BE2C (cell line): ENCODE measurements at regions not wholly inside any gene's neighbourhood (a gene's known extent, or its start where the extent isn't known, plus 50 kb on each side); places are given as distances from the start of the nearest gene placed in this dataset.
"Not testable (repeated sequence)": the region's sequence is repeated elsewhere in the genome, so short reads cannot be mapped to it uniquely, and the experiment has no call there.

Source experiments
- DNase-seq: peaks from one replicate; pipeline ENCODE4 v3.0.0-alpha.2; 2020
- H3K27me3 ChIP-seq: fragments of 250-450 bp; sonication (Bioruptor Pico); 2 replicates; pipeline ENCODE4 v1.5.1; 2020; ENCODE audit warnings: mild to moderate bottlenecking
- H3K36me3 ChIP-seq: fragments of 250-450 bp; sonication (Bioruptor Pico); 2 replicates; pipeline ENCODE4 v1.5.1; 2020; ENCODE audit warnings: mild to moderate bottlenecking
- H3K4me1 ChIP-seq: fragments of 250-450 bp; sonication (Bioruptor Pico); 2 replicates; pipeline ENCODE4 v1.5.1; 2020
- H3K4me3 ChIP-seq: 2 replicates; pipeline ENCODE4 v1.5.1; 2011; ENCODE audit warnings: low read depth, low read length
- H3K9me3 ChIP-seq: fragments of 250-450 bp; sonication (Bioruptor Pico); 2 replicates; pipeline ENCODE4 v1.5.1; 2020
- TF ChIP-seq, protein P1 (sequence below): IDR thresholded peaks from 2 replicates; pipeline ENCODE4 v1.5.1; 2012; ENCODE audit warnings: mild to moderate bottlenecking, low read depth, low read length

DNA sequence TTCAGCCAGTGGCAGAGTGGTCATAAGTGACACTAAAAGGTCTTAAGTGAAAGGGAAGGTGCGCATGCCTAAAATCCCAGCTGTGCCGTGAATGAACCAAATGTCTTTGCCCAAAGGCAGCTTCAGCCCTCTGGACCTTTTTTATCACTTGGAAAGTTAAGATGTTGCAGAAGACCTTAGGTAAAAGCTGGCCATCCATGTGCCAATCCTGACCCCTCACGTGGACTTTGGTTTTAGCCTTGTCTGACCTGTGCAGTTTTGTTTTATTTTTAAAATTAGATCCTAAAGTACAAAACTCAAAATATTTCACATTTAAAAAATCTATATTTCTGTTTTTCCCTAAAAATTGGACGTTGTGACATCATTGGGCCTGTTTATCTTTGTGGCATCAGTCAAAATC, 429.5 kb downstream of the STK39 start:
- no peak for DNase-seq
- Histone ChIP-seq H3K4me1 (no peaks in the 10 kb centered on the region), H3K9me3 (no peaks in the 10 kb centered on the region), H3K4me3 (no peak overlapping the region), H3K36me3 (no peaks in the 10 kb centered on the region), H3K27me3 (no peaks in the 10 kb centered on the region)
- TF ChIP-seq, protein P1, sequence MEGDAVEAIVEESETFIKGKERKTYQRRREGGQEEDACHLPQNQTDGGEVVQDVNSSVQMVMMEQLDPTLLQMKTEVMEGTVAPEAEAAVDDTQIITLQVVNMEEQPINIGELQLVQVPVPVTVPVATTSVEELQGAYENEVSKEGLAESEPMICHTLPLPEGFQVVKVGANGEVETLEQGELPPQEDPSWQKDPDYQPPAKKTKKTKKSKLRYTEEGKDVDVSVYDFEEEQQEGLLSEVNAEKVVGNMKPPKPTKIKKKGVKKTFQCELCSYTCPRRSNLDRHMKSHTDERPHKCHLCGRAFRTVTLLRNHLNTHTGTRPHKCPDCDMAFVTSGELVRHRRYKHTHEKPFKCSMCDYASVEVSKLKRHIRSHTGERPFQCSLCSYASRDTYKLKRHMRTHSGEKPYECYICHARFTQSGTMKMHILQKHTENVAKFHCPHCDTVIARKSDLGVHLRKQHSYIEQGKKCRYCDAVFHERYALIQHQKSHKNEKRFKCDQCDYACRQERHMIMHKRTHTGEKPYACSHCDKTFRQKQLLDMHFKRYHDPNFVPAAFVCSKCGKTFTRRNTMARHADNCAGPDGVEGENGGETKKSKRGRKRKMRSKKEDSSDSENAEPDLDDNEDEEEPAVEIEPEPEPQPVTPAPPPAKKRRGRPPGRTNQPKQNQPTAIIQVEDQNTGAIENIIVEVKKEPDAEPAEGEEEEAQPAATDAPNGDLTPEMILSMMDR: no peak

DNA sequence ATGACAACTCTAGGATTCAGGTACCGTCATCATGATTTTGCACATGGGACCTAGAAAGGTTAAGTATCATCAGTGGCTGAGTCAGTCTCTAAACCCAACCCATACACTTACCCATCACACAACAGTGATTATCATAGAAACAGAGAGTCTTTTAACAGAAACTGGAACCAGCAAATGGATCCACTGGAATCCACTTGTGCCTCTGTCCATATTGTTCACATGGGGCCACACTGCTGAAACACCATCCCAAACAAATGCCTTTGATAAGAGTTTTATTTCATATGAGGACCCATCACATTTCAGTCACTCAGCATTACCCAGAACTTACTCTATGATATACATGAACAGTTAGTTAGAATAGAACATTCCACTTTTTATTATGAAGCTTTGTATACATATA, 430.0 kb downstream of the STK39 start:
- Histone ChIP-seq H3K27me3 (no peaks in the 10 kb centered on the region), H3K36me3 (no peaks in the 10 kb centered on the region), H3K4me1 (no peaks in the 10 kb centered on the region), H3K9me3 (no peaks in the 10 kb centered on the region), H3K4me3 (no peak overlapping the region)
- TF ChIP-seq, protein P1: no peak
- DNase-seq: no peak

DNA sequence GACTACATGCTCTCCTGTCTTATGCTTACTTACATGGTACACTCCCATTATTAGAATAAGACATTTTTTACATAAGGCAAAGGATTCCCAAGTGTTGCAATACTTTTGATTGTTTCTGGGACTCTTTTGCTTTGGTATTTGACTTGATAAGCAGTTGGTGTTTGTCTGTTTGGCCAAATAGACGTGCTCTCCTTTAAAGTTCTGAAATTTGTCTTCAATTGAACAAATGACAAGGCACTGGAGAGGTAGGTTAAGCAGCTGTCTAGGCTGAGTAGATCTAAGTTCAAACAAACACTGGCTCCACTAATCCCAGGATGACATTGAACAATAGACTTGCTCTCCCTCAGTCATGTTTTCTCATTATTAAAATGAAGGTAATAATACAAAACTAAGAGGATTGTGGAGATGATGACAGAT, 430.5 kb downstream of the STK39 start:
- Histone ChIP-seq H3K4me3 (no peak overlapping the region), H3K4me1 (no peaks in the 10 kb centered on the region), H3K9me3 (no peaks in the 10 kb centered on the region), H3K27me3 (no peaks in the 10 kb centered on the region), H3K36me3 (no peaks in the 10 kb centered on the region)
- TF ChIP-seq, protein P1: no peak
- DNase-seq: no peak

DNA sequence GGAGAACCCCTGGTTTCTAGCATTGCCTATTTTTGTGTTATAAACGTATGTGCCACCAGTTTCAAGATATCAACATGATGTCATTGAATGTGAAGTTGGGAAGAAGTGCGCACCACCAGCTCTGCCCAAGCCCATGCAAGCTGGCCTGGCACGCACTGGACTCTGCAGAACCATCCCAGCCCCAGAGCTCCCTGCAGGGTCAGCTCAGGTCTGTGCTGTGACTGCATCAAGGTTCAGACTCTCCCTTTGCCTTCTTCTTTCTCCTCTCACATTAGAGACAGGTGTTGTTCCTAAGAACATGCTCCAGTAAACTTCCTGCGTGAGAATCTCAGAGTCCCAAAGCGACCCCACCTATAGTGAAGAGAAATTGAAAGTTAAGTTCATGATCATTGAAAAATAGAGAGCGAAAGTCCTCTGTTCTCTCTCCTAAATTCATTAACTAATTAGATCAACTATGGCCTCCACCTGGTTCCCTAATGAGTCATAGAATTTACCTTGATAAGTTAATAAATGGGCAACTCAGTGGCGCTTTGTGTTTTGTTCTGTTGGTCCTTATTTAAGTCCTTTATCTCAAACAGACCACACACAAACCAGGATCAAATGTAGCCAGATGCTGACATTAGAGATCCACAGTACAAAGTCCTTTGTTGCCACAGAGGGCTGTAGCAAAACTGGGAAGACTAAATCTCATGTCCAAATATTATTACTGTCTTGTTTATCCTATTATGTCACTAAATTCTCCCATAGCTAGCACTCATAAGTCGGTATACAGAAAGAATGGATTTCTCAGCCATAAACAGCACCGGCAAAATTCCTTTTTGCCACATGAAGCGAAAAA, 432.3 kb downstream of the STK39 start:
- Histone ChIP-seq H3K9me3 (no peaks in the 10 kb centered on the region), H3K4me3 (no peak overlapping the region), H3K27me3 (no peaks in the 10 kb centered on the region), H3K36me3 (no peaks in the 10 kb centered on the region), H3K4me1 (no peaks in the 10 kb centered on the region)
- DNase-seq: no peak
- TF ChIP-seq, protein P1: no peak

DNA sequence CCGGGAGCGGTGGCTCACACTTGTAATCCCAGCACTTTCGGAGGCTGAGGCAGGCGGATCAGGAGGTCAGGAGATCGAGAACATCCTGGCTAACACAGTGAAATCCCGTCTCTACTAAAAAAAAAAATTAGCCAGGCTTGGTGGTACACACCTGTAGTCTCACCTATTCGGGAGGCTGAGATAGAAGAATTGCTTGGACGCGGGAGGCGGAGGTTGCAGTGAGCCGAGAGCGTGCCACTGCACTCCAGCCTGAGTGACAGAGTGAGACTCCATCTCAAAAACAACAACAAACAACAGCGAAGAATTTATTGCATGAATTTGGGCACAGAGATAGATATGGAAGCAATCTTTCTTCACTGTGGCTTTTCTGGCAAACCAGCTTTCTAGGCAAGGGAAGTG, 432.9 kb downstream of the STK39 start:
- H3K27me3 ChIP-seq, H3K36me3 ChIP-seq, H3K4me1 ChIP-seq, H3K4me3 ChIP-seq, H3K9me3 ChIP-seq, DNase-seq: not testable (repeated sequence)

DNA sequence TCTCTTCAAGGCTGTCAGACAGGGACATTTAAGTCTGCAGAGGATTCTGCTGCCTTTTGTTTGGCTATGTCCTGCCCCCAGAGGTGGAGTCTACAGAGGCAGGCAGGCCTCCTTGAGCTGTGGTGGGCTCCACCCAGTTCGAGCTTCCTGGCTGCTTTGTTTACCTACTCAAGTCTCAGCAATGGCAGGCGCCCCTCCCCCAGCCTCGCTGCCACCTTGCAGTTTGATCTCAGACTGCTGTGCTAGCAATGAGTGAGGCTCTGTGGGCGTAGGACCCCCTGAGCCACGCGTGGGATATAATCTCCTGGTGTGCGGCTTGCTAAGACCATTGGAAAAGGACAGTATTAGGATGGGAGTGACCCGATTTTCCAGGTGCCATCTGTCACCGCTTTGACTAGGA, 437.6 kb downstream of the STK39 start:
- not testable (repeated sequence) for H3K4me3 ChIP-seq, H3K4me1 ChIP-seq, H3K9me3 ChIP-seq, DNase-seq, H3K27me3 ChIP-seq, H3K36me3 ChIP-seq

DNA sequence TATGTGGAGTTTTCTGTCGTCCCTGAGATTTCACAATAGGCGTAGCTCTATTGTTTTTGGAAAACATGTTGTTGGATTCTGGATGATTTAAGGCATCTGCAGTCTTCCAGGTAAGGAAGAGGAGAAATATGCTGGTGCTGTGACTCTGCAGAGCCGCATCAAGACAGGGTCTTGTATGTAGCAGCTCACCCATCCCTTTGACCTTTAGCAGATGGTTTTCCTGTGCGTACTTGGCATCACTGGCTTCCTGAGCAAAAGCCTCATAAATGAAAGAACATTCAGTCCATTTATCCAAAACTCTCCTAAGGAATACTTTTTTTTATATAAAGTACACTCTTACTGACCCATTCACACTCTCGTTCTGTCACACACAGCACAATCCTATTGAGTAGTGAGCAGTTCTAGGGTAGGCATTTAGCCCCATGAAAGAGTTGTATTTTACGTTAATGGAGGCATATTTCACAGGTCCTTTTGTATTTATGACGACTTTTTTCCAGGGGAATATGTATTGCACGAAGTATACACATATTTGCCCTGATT, 443.9 kb downstream of the STK39 start:
- no peaks in the 10 kb centered on the region for H3K4me1 ChIP-seq
- TF ChIP-seq, protein P1: no peak
- no peak overlapping the region for H3K4me3 ChIP-seq
- DNase-seq: no peak
- no peaks in the 10 kb centered on the region for H3K9me3 ChIP-seq
- H3K36me3 ChIP-seq: no peaks in the 10 kb centered on the region
- H3K27me3 ChIP-seq: no peaks in the 10 kb centered on the region
